ENCODE measurements at regions not wholly inside any gene's neighbourhood (a gene's known extent, or its start where the extent isn't known, plus 50 kb on each side); places are given as distances from the start of the nearest gene placed in this dataset.
"Not testable (repeated sequence)": the region's sequence is repeated elsewhere in the genome, so short reads cannot be mapped to it uniquely, and the experiment has no call there.

DNA sequence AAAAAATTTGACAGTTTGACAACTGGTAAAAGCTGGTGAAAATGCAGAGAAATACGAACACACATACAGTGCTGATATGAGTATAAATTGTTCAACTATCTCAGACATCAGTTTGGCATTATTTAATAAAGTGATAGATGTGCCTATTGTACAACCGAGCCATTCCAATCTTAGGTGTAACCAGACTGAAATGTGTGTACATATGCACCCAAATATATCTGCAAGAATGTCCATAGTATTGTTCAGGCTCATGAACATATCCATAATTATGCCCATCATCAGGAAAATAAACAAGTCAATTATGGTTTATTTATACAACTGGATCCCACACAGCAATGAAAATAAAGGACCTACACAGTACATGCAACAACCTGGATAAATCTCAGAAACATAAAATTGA, 188.9 kb upstream of the DDX53 start:
- Histone ChIP-seq H3K9ac (ENCODE audit: low read length) (no peak overlapping the region), H3K4me1 (ENCODE audit: insufficient read depth, low read length) (no peaks in the 10 kb centered on the region), H3K27ac (ENCODE audit: low read depth, low read length) (no peak overlapping the region), H3K4me3 (ENCODE audit: low read depth in 1 of 2, low read length in 2 of 2) (no peak overlapping the region), H3K9me3 (ENCODE audit: low read length) (no peaks in the 10 kb centered on the region), H3K36me3 (ENCODE audit: insufficient read depth, low read length) (no peaks in the 10 kb centered on the region), H3K27me3 (ENCODE audit: control insufficient read depth in 1 of 2, insufficient read depth in 2 of 2, low read length in 2 of 2) (no peaks in the 10 kb centered on the region)

DNA sequence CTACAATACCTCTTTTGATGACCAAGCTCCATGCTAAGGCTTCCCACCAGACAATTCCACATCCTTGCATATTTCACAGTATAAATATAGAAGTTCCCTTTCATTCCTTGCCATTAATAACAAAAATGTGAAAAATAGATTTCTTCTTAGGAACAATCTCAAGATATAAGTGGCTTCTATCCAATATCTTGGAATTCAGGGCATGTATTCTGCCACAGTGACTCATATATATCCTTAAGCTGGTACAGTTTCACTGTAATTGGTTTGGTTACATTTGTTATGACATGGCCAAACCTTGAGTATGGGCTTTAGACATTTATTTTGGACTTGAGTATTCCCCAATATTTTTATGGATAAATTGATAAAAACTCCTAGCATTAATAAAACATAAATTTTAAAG, 181.7 kb upstream of the DDX53 start:
- H3K27ac ChIP-seq (ENCODE audit: low read depth, low read length): no peak overlapping the region
- H3K9ac ChIP-seq (ENCODE audit: low read length): no peak overlapping the region
- H3K27me3 ChIP-seq (ENCODE audit: control insufficient read depth in 1 of 2, insufficient read depth in 2 of 2, low read length in 2 of 2): no peaks in the 10 kb centered on the region
- H3K9me3 ChIP-seq (ENCODE audit: low read length): no peaks in the 10 kb centered on the region
- no peaks in the 10 kb centered on the region for H3K36me3 ChIP-seq (ENCODE audit: insufficient read depth, low read length)
- no peaks in the 10 kb centered on the region for H3K4me1 ChIP-seq (ENCODE audit: insufficient read depth, low read length)
- no peak overlapping the region for H3K4me3 ChIP-seq (ENCODE audit: low read depth in 1 of 2, low read length in 2 of 2)

DNA sequence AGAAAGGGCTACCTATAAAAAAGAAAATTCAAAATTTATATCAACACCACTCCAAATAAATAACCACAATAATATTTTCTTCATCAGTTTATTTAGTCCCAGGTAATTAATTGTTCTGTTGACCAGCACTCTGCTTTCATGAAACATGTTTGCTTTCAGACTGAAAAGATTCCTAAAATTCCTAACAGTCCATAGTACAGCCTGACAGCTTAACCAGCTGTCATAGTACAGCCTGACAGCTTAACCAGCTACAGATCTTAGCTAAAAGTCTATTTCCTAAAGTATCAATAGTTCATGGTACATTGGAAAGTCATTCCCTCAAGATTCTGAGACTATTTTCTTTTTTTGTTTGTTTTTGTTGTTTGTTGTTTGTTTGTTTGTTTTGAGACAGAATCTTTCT, 144.1 kb upstream of the DDX53 start:
- Histone ChIP-seq H3K4me1 (ENCODE audit: insufficient read depth, low read length) (no peaks in the 10 kb centered on the region), H3K36me3 (ENCODE audit: insufficient read depth, low read length) (no peaks in the 10 kb centered on the region), H3K4me3 (ENCODE audit: low read depth in 1 of 2, low read length in 2 of 2) (no peak overlapping the region), H3K27me3 (ENCODE audit: control insufficient read depth in 1 of 2, insufficient read depth in 2 of 2, low read length in 2 of 2) (no peaks in the 10 kb centered on the region), H3K27ac (ENCODE audit: low read depth, low read length) (no peak overlapping the region), H3K9me3 (ENCODE audit: low read length) (no peaks in the 10 kb centered on the region), H3K9ac (ENCODE audit: low read length) (no peak overlapping the region)

DNA sequence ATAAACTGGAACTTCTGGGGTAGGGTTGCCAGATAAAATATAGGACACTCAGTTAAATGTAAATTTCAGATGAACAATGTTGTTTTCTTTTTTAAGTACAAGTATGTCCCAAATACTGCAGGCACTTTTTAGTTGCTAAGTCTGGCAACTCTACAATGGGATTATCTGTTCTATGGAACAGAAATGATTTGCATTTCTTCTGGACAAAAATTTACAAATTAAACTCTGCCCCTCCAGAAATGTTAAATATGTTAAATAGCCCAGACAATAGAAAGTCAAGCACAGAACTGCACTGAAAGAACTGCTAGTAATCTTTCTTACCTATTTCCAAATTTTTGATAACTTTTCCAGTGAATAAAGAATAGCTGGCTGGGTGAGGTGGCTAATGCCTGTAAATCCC, 140.1 kb upstream of the DDX53 start:
- Histone ChIP-seq H3K4me3 (ENCODE audit: low read depth in 1 of 2, low read length in 2 of 2) (no peak overlapping the region), H3K4me1 (ENCODE audit: insufficient read depth, low read length) (no peaks in the 10 kb centered on the region), H3K9me3 (ENCODE audit: low read length) (no peaks in the 10 kb centered on the region), H3K36me3 (ENCODE audit: insufficient read depth, low read length) (no peaks in the 10 kb centered on the region), H3K27me3 (ENCODE audit: control insufficient read depth in 1 of 2, insufficient read depth in 2 of 2, low read length in 2 of 2) (no peaks in the 10 kb centered on the region), H3K27ac (ENCODE audit: low read depth, low read length) (no peak overlapping the region), H3K9ac (ENCODE audit: low read length) (no peak overlapping the region)

DNA sequence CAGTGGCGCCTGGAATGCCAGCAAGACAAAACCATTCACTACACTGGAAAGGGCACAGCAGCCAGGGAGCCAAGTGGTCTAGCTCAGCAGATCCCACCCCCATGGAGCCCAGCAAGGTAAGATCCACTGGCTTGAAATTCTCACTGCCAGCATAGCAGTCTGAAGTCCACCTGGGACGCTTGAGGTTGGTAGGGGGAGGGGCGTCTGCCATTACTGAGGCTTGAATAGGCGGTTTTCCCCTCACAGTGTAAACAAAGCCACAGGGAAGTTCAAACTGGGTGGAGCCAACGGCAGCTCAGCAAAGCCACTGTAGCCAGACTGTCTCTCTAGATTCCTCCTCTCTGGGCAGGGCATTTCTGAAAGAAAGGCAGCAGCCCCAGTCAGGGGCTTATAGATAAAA, 133.0 kb upstream of the DDX53 start:
- not testable (repeated sequence) for H3K9me3 ChIP-seq (ENCODE audit: low read length); H3K27me3 ChIP-seq (ENCODE audit: control insufficient read depth in 1 of 2, insufficient read depth in 2 of 2, low read length in 2 of 2); H3K4me1 ChIP-seq (ENCODE audit: insufficient read depth, low read length); H3K36me3 ChIP-seq (ENCODE audit: insufficient read depth, low read length); H3K9ac ChIP-seq (ENCODE audit: low read length); H3K27ac ChIP-seq (ENCODE audit: low read depth, low read length); H3K4me3 ChIP-seq (ENCODE audit: low read depth in 1 of 2, low read length in 2 of 2)

DNA sequence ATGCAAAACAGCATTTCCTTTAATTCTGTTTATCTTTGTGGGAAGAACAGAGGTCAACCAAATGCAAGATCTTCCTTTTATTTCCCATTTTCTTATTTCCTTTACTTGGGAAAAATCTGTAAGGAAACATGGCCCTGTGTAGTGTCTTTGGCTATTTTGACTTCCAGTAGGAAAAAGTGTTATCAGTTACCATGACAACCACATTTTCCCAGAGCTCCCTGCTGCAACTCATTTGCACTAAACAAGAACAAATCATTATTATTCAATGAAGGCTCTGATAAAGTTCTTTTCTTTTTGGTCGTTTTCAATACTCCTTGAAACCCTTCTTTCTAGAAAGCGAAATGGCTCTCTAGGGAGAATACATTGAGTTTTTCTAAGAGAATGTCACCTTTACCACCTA, 117.2 kb upstream of the DDX53 start:
- H3K9ac ChIP-seq (ENCODE audit: low read length): no peak overlapping the region
- H3K27me3 ChIP-seq (ENCODE audit: control insufficient read depth in 1 of 2, insufficient read depth in 2 of 2, low read length in 2 of 2): no peaks in the 10 kb centered on the region
- H3K4me3 ChIP-seq (ENCODE audit: low read depth in 1 of 2, low read length in 2 of 2): no peak overlapping the region
- no peaks in the 10 kb centered on the region for H3K9me3 ChIP-seq (ENCODE audit: low read length)
- no peaks in the 10 kb centered on the region for H3K36me3 ChIP-seq (ENCODE audit: insufficient read depth, low read length)
- no peak overlapping the region for H3K27ac ChIP-seq (ENCODE audit: low read depth, low read length)
- H3K4me1 ChIP-seq (ENCODE audit: insufficient read depth, low read length): no peaks in the 10 kb centered on the region

DNA sequence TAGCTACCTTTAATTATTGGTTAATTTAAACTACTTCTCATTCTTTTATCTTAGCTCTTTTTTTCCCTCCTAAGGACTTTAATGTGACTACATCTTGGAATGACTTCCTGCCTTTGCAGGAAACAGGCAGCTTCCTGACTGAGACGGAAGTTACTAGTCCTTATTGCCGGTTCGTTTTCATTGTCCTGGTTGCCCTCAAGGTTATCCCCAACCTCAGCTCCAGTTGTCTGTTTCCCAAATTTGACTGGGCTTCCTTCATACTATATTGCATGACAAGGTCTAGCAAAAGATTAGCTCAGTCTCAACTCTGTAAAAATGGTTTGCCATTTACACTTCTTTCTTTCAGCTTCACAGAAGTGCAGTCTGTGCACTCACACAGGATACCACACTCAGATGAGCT, 109.9 kb upstream of the DDX53 start:
- no peak overlapping the region for H3K9ac ChIP-seq (ENCODE audit: low read length)
- H3K27me3 ChIP-seq (ENCODE audit: control insufficient read depth in 1 of 2, insufficient read depth in 2 of 2, low read length in 2 of 2): no peaks in the 10 kb centered on the region
- H3K4me1 ChIP-seq (ENCODE audit: insufficient read depth, low read length): no peaks in the 10 kb centered on the region
- no peak overlapping the region for H3K4me3 ChIP-seq (ENCODE audit: low read depth in 1 of 2, low read length in 2 of 2)
- no peaks in the 10 kb centered on the region for H3K9me3 ChIP-seq (ENCODE audit: low read length)
- H3K27ac ChIP-seq (ENCODE audit: low read depth, low read length): no peak overlapping the region
- no peaks in the 10 kb centered on the region for H3K36me3 ChIP-seq (ENCODE audit: insufficient read depth, low read length)

DNA sequence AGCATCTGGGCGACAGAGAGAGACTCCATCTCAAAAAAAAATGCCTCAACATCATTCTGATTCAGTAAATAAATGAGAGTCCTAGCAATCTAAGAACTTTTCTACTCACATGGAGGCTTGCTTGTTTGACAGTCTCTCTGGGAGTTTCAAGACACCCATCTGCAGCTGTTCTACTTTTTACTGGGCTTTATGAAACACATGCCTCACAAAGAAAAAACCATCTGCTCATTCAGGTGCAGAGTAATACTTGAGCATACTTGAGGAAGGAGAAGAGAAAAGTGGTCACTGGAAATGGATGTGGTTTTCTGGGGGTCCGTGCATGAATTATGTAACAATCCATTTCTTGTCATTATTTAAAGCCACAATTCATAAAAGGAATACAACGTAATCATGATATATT, 87.1 kb upstream of the DDX53 start:
- no peaks in the 10 kb centered on the region for H3K36me3 ChIP-seq (ENCODE audit: insufficient read depth, low read length)
- H3K4me1 ChIP-seq (ENCODE audit: insufficient read depth, low read length): no peaks in the 10 kb centered on the region
- no peaks in the 10 kb centered on the region for H3K9me3 ChIP-seq (ENCODE audit: low read length)
- H3K27ac ChIP-seq (ENCODE audit: low read depth, low read length): no peak overlapping the region
- no peak overlapping the region for H3K9ac ChIP-seq (ENCODE audit: low read length)
- peaks cover 0 to 5% of the 10 kb centered on the region in 2 donors for H3K27me3 ChIP-seq (ENCODE audit: control insufficient read depth in 1 of 2, insufficient read depth in 2 of 2, low read length in 2 of 2)
- H3K4me3 ChIP-seq (ENCODE audit: low read depth in 1 of 2, low read length in 2 of 2): no peak overlapping the region

DNA sequence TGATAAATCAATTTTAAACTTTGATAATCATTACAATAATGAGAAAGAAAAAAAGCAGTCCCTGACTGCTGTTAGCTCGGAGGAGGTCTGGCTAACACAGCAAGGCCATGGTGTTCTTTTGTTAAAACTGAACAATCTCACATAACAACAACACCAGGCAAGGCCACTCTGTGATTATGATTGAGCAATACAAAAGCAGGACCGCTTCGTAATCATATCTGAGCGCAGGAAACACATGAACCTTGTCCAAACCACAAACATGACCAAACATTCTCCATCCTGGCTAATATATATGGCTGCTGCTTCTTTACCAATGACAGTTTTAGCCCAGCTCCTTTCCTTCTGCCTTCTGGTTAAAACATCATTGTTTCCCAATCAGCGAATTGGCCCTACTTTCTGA, 76.8 kb upstream of the DDX53 start:
- no peak overlapping the region for H3K27ac ChIP-seq (ENCODE audit: low read depth, low read length)
- H3K4me3 ChIP-seq (ENCODE audit: low read depth in 1 of 2, low read length in 2 of 2): no peak overlapping the region
- no peaks in the 10 kb centered on the region for H3K4me1 ChIP-seq (ENCODE audit: insufficient read depth, low read length)
- H3K9me3 ChIP-seq (ENCODE audit: low read length): no peaks in the 10 kb centered on the region
- no peaks in the 10 kb centered on the region for H3K27me3 ChIP-seq (ENCODE audit: control insufficient read depth in 1 of 2, insufficient read depth in 2 of 2, low read length in 2 of 2)
- no peak overlapping the region for H3K9ac ChIP-seq (ENCODE audit: low read length)
- no peaks in the 10 kb centered on the region for H3K36me3 ChIP-seq (ENCODE audit: insufficient read depth, low read length)

DNA sequence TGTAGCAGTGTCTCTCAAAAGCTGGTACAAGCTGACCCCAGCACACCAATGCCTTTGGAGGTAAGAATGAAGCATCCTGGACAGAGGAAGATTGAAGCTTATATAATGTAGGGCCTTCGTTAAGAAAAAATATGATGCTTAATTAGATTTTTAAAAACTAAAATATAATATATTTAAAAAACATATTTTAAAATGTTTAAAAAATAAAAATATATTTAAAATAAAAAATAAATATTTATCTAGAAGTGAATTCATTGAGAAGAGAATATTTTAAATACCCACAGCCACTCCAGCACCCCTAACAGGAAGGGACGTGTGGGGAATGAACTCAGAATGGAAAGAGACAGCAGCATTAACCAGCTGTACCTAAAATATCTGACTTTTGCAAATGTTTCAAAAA, 65.1 kb upstream of the DDX53 start:
- Histone ChIP-seq H3K9me3 (ENCODE audit: low read length) (no peaks in the 10 kb centered on the region), H3K36me3 (ENCODE audit: insufficient read depth, low read length) (no peaks in the 10 kb centered on the region), H3K27me3 (ENCODE audit: control insufficient read depth in 1 of 2, insufficient read depth in 2 of 2, low read length in 2 of 2) (no peaks in the 10 kb centered on the region), H3K4me3 (ENCODE audit: low read depth in 1 of 2, low read length in 2 of 2) (no peak overlapping the region), H3K27ac (ENCODE audit: low read depth, low read length) (no peak overlapping the region), H3K9ac (ENCODE audit: low read length) (no peak overlapping the region), H3K4me1 (ENCODE audit: insufficient read depth, low read length) (no peaks in the 10 kb centered on the region)

DNA sequence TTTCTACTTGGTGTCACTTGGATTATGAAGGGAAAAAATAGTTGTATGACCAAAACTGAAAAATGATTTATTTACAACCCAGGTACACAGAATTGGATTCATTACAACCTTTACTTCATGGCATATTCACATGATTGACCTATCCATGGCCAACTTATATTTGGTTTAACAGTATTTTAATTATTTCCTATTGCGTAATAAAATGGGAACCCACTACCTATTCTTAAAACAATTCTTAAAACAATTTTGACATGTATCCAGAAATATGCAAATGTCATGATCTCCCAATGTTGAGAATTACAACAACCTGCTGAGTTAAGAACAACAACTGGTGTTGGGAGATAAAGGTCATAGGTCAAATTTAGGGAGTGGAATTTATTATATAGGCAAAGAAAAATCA, 54.8 kb upstream of the DDX53 start:
- H3K9me3 ChIP-seq (ENCODE audit: low read length): no peaks in the 10 kb centered on the region
- H3K4me1 ChIP-seq (ENCODE audit: insufficient read depth, low read length): no peaks in the 10 kb centered on the region
- H3K27me3 ChIP-seq (ENCODE audit: control insufficient read depth in 1 of 2, insufficient read depth in 2 of 2, low read length in 2 of 2): no peaks in the 10 kb centered on the region
- no peak overlapping the region for H3K9ac ChIP-seq (ENCODE audit: low read length)
- no peak overlapping the region for H3K27ac ChIP-seq (ENCODE audit: low read depth, low read length)
- H3K4me3 ChIP-seq (ENCODE audit: low read depth in 1 of 2, low read length in 2 of 2): no peak overlapping the region
- H3K36me3 ChIP-seq (ENCODE audit: insufficient read depth, low read length): no peaks in the 10 kb centered on the region

Measured in muscle layer of colon (tissue), 2 donors.